ENCODE measurements at regions not wholly inside any gene's neighbourhood (a gene's known extent, or its start where the extent isn't known, plus 50 kb on each side); places are given as distances from the start of the nearest gene placed in this dataset.

DNA sequence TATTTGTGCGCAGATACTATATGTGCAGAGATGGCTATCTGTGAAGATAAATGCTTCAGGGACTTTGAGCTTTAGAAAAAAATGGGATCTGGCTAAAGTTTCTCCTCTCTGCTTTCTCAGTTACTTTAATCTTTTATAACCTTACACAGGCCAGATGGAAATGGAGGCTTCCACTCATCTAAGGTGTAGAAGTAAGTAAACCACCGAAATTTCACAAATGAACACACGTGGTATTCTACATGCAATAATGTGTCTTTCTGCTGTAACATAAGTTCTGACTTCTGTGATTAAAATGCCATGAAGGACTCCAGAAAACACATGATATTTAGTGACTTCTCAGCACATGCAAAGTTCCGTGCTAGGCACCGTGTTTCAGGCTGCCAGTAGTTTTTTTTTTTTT is 99.1 kb upstream of the FOXN3 start:
- TF ChIP-seq POLR2A (IDR thresholded peaks at IDR 0.05), result no peak
- TF ChIP-seq, protein P1, sequence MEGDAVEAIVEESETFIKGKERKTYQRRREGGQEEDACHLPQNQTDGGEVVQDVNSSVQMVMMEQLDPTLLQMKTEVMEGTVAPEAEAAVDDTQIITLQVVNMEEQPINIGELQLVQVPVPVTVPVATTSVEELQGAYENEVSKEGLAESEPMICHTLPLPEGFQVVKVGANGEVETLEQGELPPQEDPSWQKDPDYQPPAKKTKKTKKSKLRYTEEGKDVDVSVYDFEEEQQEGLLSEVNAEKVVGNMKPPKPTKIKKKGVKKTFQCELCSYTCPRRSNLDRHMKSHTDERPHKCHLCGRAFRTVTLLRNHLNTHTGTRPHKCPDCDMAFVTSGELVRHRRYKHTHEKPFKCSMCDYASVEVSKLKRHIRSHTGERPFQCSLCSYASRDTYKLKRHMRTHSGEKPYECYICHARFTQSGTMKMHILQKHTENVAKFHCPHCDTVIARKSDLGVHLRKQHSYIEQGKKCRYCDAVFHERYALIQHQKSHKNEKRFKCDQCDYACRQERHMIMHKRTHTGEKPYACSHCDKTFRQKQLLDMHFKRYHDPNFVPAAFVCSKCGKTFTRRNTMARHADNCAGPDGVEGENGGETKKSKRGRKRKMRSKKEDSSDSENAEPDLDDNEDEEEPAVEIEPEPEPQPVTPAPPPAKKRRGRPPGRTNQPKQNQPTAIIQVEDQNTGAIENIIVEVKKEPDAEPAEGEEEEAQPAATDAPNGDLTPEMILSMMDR (IDR thresholded peaks at IDR 0.05), result no peak
